Osteocyte (in vitro differentiated cells): ENCODE measurements at regions not wholly inside any gene's neighbourhood (a gene's known extent, or its start where the extent isn't known, plus 50 kb on each side); places are given as distances from the start of the nearest gene placed in this dataset.

ENCODE experiments used
- DNase-seq: peaks from one replicate; pipeline ENCODE4 v3.0.0; 2021; ENCODE audit warnings: mixed read lengths; ENCODE audit not compliant: unreplicated experiment; ENCODE audit errors: extremely low spot score
- H3K27ac Mint-ChIP-seq: one replicate; pipeline ENCODE4 v1.8.0; 2021; ENCODE audit warnings: mild to moderate bottlenecking, mixed read lengths; ENCODE audit not compliant: unreplicated experiment
- H3K27me3 Mint-ChIP-seq: one replicate; pipeline ENCODE4 v1.8.0; 2021; ENCODE audit warnings: mixed read lengths; ENCODE audit not compliant: unreplicated experiment
- H3K36me3 Mint-ChIP-seq: one replicate; pipeline ENCODE4 v1.8.0; 2021; ENCODE audit warnings: mixed read lengths; ENCODE audit not compliant: unreplicated experiment
- H3K4me1 Mint-ChIP-seq: one replicate; pipeline ENCODE4 v1.8.0; 2021; ENCODE audit warnings: mixed read lengths; ENCODE audit not compliant: unreplicated experiment
- H3K4me3 Mint-ChIP-seq: one replicate; pipeline ENCODE4 v1.8.0; 2021; ENCODE audit warnings: mild to moderate bottlenecking, moderate library complexity, mixed read lengths; ENCODE audit not compliant: unreplicated experiment
- H3K9me3 Mint-ChIP-seq: one replicate; pipeline ENCODE4 v1.8.0; 2021; ENCODE audit warnings: mixed read lengths; ENCODE audit not compliant: unreplicated experiment
- TF ChIP-seq, protein P1 (sequence below): fragments of 200-600 bp; sonication (generic); IDR thresholded peaks from 2 replicates; pipeline ENCODE4 v1.5.0; 2021; ENCODE audit warnings: antibody characterized with exemption, mild to moderate bottlenecking, moderate library complexity

DNA sequence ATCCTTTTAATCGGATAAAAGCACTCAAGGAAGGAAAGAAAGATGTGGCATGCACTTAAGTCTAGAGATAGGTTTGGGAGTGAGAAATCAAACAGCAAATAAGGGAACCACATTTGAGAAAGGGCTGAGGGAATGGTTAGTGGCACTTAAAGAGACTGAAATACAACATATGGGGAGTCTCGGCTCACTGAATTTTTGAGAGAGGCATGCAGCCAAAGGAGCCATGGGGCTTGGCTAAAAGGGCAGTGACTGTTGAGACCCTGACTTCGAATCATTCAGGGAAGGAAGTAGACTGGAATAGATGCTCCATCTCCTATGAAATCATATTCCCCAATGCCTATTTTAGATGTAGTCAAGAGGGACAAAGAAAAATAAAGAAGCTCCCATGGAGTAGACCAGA is 58.3 kb upstream of the HAO2 start:
- Mint-ChIP-seq H3K4me3 (no peak overlapping the region), H3K36me3 (no peaks in the 10 kb centered on the region), H3K27me3 (peaks cover 32% of the 10 kb centered on the region), H3K9me3 (no peaks in the 10 kb centered on the region), H3K27ac (no peak overlapping the region), H3K4me1 (no peaks in the 10 kb centered on the region)
- TF ChIP-seq, protein P1, sequence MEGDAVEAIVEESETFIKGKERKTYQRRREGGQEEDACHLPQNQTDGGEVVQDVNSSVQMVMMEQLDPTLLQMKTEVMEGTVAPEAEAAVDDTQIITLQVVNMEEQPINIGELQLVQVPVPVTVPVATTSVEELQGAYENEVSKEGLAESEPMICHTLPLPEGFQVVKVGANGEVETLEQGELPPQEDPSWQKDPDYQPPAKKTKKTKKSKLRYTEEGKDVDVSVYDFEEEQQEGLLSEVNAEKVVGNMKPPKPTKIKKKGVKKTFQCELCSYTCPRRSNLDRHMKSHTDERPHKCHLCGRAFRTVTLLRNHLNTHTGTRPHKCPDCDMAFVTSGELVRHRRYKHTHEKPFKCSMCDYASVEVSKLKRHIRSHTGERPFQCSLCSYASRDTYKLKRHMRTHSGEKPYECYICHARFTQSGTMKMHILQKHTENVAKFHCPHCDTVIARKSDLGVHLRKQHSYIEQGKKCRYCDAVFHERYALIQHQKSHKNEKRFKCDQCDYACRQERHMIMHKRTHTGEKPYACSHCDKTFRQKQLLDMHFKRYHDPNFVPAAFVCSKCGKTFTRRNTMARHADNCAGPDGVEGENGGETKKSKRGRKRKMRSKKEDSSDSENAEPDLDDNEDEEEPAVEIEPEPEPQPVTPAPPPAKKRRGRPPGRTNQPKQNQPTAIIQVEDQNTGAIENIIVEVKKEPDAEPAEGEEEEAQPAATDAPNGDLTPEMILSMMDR: no peak
- DNase-seq: no peak

GRCh38 chr1:119312500-119312899 is 56.1 kb upstream of the HAO2 start:
- Mint-ChIP-seq H3K9me3 (no peaks in the 10 kb centered on the region), H3K27me3 (peaks cover 32% of the 10 kb centered on the region), H3K27ac (no peak overlapping the region), H3K36me3 (no peaks in the 10 kb centered on the region), H3K4me1 (no peaks in the 10 kb centered on the region), H3K4me3 (no peak overlapping the region)
- TF ChIP-seq, protein P1: no peak
- no peak for DNase-seq

- Mint-ChIP-seq H3K36me3 (no peaks in the 10 kb centered on the region), H3K9me3 (no peaks in the 10 kb centered on the region), H3K27ac (no peak overlapping the region), H3K27me3 (peaks cover 25% of the 10 kb centered on the region), H3K4me1 (no peaks in the 10 kb centered on the region), H3K4me3 (no peak overlapping the region)
- TF ChIP-seq, protein P1: no peak
- no peak for DNase-seq
Measured at GRCh38 chr1:119314001-119314796, 54.4 kb upstream of the HAO2 start.

DNA sequence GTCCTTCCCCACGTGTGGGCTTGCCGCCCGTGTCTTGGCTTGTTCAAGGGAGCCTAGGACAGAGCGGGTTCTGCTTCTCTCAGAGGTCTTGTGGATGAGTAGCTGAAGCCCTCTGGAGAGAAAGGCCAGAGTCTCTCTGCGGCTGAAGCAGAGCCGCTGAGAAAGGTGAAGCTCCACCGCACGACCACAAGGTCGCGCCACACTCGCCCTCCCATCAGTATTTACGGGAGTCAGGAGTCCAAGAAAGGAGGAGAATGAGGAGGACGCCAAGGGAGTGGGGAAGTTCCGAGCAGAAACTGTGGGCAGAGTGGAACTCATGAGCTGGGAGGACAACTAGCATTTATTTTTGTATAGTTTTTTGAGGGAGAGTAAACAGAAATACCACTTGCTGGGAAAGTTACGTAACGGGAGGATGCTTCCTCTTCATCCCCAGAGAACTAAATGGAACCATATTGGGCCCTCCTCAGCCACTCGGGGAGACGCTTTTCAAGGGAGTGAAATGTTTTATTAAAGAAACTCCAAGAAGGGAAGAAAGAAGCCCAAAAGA is 51.6 kb upstream of the HAO2 start:
- TF ChIP-seq, protein P1: no peak
- Mint-ChIP-seq H3K36me3 (no peaks in the 10 kb centered on the region), H3K9me3 (no peaks in the 10 kb centered on the region), H3K27me3 (peaks cover 11% of the 10 kb centered on the region), H3K4me1 (no peaks in the 10 kb centered on the region), H3K27ac (no peak overlapping the region), H3K4me3 (no peak overlapping the region)
- DNase-seq: no peak

DNA sequence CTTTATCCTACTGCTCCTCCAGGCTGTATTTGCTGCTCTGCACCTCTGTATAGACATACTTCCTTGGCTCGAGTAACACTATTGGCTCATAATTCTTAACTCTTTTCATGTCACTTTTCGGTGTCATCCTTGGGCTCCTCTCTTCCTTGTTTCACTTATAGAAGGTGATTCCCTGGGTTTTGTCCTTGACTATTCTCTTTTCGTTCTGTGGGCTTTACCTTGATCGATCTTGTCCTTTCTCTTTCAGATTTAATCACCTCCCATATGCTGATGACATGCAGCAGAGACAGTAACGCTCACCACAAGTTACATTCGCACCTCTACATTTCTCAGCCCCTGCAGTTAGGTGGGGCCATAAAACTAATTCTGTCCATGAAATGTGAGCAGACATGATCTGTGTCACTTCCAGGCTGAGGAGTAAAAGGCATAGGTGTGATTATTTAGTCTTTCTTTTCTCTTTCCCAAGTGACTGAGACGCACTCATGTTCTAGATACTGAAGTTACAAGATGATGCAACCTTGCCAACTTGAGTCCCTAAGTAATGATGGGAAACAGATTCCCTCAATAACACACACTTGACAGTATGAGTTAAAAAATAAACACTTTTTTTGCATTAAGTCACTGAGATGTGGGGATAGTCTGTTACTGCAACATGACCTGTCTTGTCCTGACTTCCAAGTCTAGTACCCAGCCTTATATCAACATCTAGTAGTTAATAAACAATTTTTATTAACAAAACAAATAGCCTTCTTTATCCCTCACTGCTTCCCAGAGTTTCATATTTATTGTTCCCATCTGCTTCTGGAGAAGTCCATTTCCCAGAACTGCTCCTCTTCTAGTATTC is 49.9 kb upstream of the HAO2 start:
- H3K27ac Mint-ChIP-seq: no peak overlapping the region
- no peak for DNase-seq
- no peaks in the 10 kb centered on the region for H3K9me3 Mint-ChIP-seq
- no peaks in the 10 kb centered on the region for H3K36me3 Mint-ChIP-seq
- H3K27me3 Mint-ChIP-seq: peaks cover 6% of the 10 kb centered on the region
- TF ChIP-seq, protein P1: no peak
- no peak overlapping the region for H3K4me3 Mint-ChIP-seq
- H3K4me1 Mint-ChIP-seq: peaks cover 2% of the 10 kb centered on the region
